MM.1S (cell line): ENCODE measurements at regions not wholly inside any gene's neighbourhood (a gene's known extent, or its start where the extent isn't known, plus 50 kb on each side); places are given as distances from the start of the nearest gene placed in this dataset.

Experiments
- DNase-seq: peaks from one replicate; pipeline ENCODE4 v3.0.0-alpha.2; 2015
- H2AFZ ChIP-seq: fragments of 300-600 bp; sonication (generic); 2 replicates; pipeline ENCODE4 v1.6.0; 2016; ENCODE audit warnings: antibody characterized with exemption, low read length
- H3F3A ChIP-seq: fragments of 300-600 bp; sonication (generic); 2 replicates; pipeline ENCODE4 v1.6.1; 2016; ENCODE audit warnings: mild to moderate bottlenecking, antibody characterized with exemption, low read length, moderate library complexity, mixed read lengths; ENCODE audit not compliant: insufficient read depth
- H3K27ac ChIP-seq: fragments of 300-600 bp; sonication (generic); 2 replicates; pipeline ENCODE4 v1.5.1; 2016; ENCODE audit warnings: mild to moderate bottlenecking, low read length
- H3K27me3 ChIP-seq: fragments of 300-600 bp; sonication (generic); replicated peaks from 2 replicates; pipeline ENCODE4 v1.6.0; 2016; ENCODE audit warnings: low read length; ENCODE audit not compliant: insufficient read depth
- H3K36me3 ChIP-seq: fragments of 300-600 bp; sonication (generic); replicated peaks from 2 replicates; pipeline ENCODE4 v1.6.1; 2016; ENCODE audit warnings: mild to moderate bottlenecking, low read length, mixed read lengths; ENCODE audit not compliant: insufficient read depth
- H3K4me1 ChIP-seq: fragments of 300-600 bp; sonication (generic); 2 replicates; pipeline ENCODE4 v1.6.1; 2016; ENCODE audit warnings: low read length, mixed read lengths
- H3K4me2 ChIP-seq: fragments of 300-600 bp; sonication (generic); 2 replicates; pipeline ENCODE4 v1.6.0; 2016; ENCODE audit warnings: low read depth, low read length
- H3K4me3 ChIP-seq: fragments of 300-600 bp; sonication (generic); 2 replicates; pipeline ENCODE4 v1.5.1; 2016; ENCODE audit warnings: low read length, mixed read lengths
- H3K79me2 ChIP-seq: fragments of 300-600 bp; sonication (generic); 2 replicates; pipeline ENCODE4 v1.6.1; 2016; ENCODE audit warnings: mixed run types, low read length, mixed read lengths
- H3K9ac ChIP-seq: fragments of 300-600 bp; sonication (generic); 2 replicates; pipeline ENCODE4 v1.6.1; 2016; ENCODE audit warnings: low read length, mixed read lengths
- H3K9me2 ChIP-seq: fragments of 300-600 bp; sonication (generic); replicated peaks from 2 replicates; pipeline ENCODE4 v1.6.1; 2016; ENCODE audit warnings: mild to moderate bottlenecking, low read length, mixed read lengths; ENCODE audit not compliant: insufficient read depth
- H3K9me3 ChIP-seq: fragments of 300-600 bp; sonication (generic); replicated peaks from 2 replicates; pipeline ENCODE4 v1.6.1; 2016; ENCODE audit warnings: mild to moderate bottlenecking, low read length, mixed read lengths; ENCODE audit not compliant: insufficient read depth
- H4K20me1 ChIP-seq: fragments of 300-600 bp; sonication (generic); 2 replicates; pipeline ENCODE4 v1.6.1; 2016; ENCODE audit warnings: mild to moderate bottlenecking, low read length, moderate library complexity, mixed read lengths; ENCODE audit not compliant: insufficient read depth
- CTCF ChIP-seq: fragments of 300-600 bp; sonication (generic); IDR thresholded peaks from 2 replicates; pipeline ENCODE4 v1.5.1; 2016; ENCODE audit warnings: antibody characterized with exemption, low read length, mixed read lengths
- EZH2 ChIP-seq: fragments of 300-600 bp; sonication (generic); optimal IDR thresholded peaks from 2 replicates; pipeline ENCODE3; 2017; ENCODE audit warnings: low read depth, mild to moderate bottlenecking, antibody characterized with exemption, low read length, mixed read lengths
- EZH2phosphoT487 ChIP-seq: fragments of 300-600 bp; sonication (generic); IDR thresholded peaks from 2 replicates; pipeline ENCODE4 v1.6.1; 2018; ENCODE audit warnings: antibody characterized with exemption, low read length

DNA sequence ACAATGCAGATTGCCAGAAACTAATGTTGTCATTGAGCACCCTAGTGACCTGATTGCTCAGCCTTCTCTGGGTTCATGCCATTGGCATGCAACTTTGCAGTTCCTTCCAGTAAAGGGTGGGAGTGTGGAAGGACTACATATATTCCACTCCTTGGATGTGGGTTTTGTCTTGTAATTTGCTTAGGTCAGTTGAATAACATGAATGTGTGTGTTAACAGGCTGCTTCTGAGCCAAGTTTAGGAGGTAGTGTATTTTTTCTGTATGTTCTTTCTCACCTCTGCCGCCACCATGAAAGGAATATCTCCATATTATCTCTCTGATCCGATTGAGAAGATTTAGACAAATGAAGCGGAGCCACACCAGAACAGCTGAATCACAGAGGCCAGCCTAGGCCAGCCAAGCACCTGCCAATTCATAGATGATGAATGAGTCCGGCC lies 1929.6 kb upstream of the CDH6 start:
- H3K27ac ChIP-seq, result no peak overlapping the region
- no peaks in the 10 kb centered on the region for H3K79me2 ChIP-seq
- no peak for TF ChIP-seq EZH2phosphoT487
- TF ChIP-seq CTCF, result no peak
- no peak for TF ChIP-seq EZH2
- H4K20me1 ChIP-seq, result no peaks in the 10 kb centered on the region
- no peak overlapping the region for H2AFZ ChIP-seq
- DNase-seq, result no peak
- H3K4me1 ChIP-seq, result no peaks in the 10 kb centered on the region
- no peaks in the 10 kb centered on the region for H3K27me3 ChIP-seq
- no peak overlapping the region for H3K9ac ChIP-seq
- H3K4me2 ChIP-seq, result no peak overlapping the region
- H3K4me3 ChIP-seq, result no peak overlapping the region
- no peaks in the 10 kb centered on the region for H3K9me3 ChIP-seq
- H3F3A ChIP-seq, result no peaks in the 10 kb centered on the region
- no peaks in the 10 kb centered on the region for H3K9me2 ChIP-seq
- no peaks in the 10 kb centered on the region for H3K36me3 ChIP-seq

- no peaks in the 10 kb centered on the region for H3K27me3 ChIP-seq
- no peak overlapping the region for H2AFZ ChIP-seq
- H3K4me3 ChIP-seq, result no peak overlapping the region
- no peak overlapping the region for H3K4me2 ChIP-seq
- no peaks in the 10 kb centered on the region for H4K20me1 ChIP-seq
- no peaks in the 10 kb centered on the region for H3F3A ChIP-seq
- no peaks in the 10 kb centered on the region for H3K36me3 ChIP-seq
- TF ChIP-seq CTCF (no peak), EZH2phosphoT487 (no peak), EZH2 (no peak)
- H3K4me1 ChIP-seq, result no peaks in the 10 kb centered on the region
- H3K9me2 ChIP-seq, result no peaks in the 10 kb centered on the region
- DNase-seq, result no peak
- H3K9ac ChIP-seq, result no peak overlapping the region
- H3K27ac ChIP-seq, result no peak overlapping the region
- H3K9me3 ChIP-seq, result no peaks in the 10 kb centered on the region
- no peaks in the 10 kb centered on the region for H3K79me2 ChIP-seq
Measured at GRCh38 chr5:29262339-29263123, 1931.0 kb upstream of the CDH6 start.

DNA sequence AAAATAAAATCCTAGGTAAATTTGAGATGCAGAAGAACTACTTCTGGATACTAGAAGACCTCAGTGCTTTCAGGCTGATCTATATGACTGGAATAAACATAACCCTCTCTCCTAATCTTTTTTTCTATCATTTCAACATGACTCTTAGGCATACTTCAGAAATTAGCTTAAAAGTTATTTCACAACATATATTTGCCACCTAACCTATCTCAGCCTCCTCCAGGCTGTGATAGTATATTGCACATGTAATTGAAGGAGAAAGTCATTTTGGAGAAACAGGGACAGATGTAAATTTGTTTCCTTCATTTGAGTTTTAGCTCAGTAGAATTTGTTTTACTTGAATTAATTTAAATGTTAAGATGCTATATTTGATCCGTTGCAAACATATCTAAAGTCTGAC lies 1932.3 kb upstream of the CDH6 start:
- H3K4me1 ChIP-seq, result no peaks in the 10 kb centered on the region
- H3F3A ChIP-seq, result no peaks in the 10 kb centered on the region
- no peak overlapping the region for H3K9ac ChIP-seq
- H3K9me2 ChIP-seq, result no peaks in the 10 kb centered on the region
- H2AFZ ChIP-seq, result no peak overlapping the region
- H3K27me3 ChIP-seq, result no peaks in the 10 kb centered on the region
- TF ChIP-seq CTCF (no peak), EZH2 (no peak), EZH2phosphoT487 (no peak)
- no peak overlapping the region for H3K27ac ChIP-seq
- DNase-seq, result no peak
- no peaks in the 10 kb centered on the region for H3K79me2 ChIP-seq
- H3K4me3 ChIP-seq, result no peak overlapping the region
- no peaks in the 10 kb centered on the region for H3K9me3 ChIP-seq
- H3K4me2 ChIP-seq, result no peak overlapping the region
- no peaks in the 10 kb centered on the region for H4K20me1 ChIP-seq
- no peaks in the 10 kb centered on the region for H3K36me3 ChIP-seq
